Fibroblast of the aortic adventitia (primary cell): ENCODE measurements at regions not wholly inside any gene's neighbourhood (a gene's known extent, or its start where the extent isn't known, plus 50 kb on each side); places are given as distances from the start of the nearest gene placed in this dataset.

Experiments used
- DNase-seq: peaks from one replicate; pipeline ENCODE4 v3.0.0-alpha.2; 2010; ENCODE audit warnings: low read depth
- H3K4me3 ChIP-seq: 2 replicates; pipeline ENCODE4 v1.5.1; 2011; ENCODE audit warnings: low read depth, mild to moderate bottlenecking, control low read depth, low read length, moderate library complexity
- TF ChIP-seq, protein P1 (sequence below): IDR thresholded peaks from 2 replicates; pipeline ENCODE4 v1.5.1; 2011; ENCODE audit warnings: mild to moderate bottlenecking, low read length, control low read depth, inconsistent platforms; ENCODE audit not compliant: insufficient read depth

DNA sequence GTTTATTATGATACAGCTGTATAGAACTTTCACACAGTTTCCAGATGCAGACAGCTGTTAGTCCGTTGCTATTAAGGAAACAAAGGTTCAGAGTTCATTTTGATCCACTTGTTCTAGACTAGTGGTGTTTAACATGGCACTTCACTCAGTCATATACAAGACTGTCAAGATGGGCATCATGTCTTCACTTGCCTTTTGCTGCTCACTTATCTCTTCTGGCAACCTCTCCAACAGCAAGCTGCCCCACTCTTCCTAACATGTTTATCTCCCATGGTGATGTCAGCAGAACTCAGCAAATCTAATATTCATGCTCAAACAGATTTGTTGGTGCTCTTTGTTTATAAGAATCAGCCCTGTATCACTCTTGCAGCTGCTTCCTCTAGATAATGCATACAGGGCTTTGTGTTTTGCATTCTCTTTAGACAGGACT is 236.2 kb upstream of the HAND2 start:
- no peak overlapping the region for H3K4me3 ChIP-seq
- DNase-seq: no peak
- TF ChIP-seq, protein P1, sequence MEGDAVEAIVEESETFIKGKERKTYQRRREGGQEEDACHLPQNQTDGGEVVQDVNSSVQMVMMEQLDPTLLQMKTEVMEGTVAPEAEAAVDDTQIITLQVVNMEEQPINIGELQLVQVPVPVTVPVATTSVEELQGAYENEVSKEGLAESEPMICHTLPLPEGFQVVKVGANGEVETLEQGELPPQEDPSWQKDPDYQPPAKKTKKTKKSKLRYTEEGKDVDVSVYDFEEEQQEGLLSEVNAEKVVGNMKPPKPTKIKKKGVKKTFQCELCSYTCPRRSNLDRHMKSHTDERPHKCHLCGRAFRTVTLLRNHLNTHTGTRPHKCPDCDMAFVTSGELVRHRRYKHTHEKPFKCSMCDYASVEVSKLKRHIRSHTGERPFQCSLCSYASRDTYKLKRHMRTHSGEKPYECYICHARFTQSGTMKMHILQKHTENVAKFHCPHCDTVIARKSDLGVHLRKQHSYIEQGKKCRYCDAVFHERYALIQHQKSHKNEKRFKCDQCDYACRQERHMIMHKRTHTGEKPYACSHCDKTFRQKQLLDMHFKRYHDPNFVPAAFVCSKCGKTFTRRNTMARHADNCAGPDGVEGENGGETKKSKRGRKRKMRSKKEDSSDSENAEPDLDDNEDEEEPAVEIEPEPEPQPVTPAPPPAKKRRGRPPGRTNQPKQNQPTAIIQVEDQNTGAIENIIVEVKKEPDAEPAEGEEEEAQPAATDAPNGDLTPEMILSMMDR: no peak

- TF ChIP-seq, protein P1: no peak
- DNase-seq: no peak
These were observed 235.7 kb upstream of the HAND2 start for GRCh38 chr4:173765751-173766150.

DNA sequence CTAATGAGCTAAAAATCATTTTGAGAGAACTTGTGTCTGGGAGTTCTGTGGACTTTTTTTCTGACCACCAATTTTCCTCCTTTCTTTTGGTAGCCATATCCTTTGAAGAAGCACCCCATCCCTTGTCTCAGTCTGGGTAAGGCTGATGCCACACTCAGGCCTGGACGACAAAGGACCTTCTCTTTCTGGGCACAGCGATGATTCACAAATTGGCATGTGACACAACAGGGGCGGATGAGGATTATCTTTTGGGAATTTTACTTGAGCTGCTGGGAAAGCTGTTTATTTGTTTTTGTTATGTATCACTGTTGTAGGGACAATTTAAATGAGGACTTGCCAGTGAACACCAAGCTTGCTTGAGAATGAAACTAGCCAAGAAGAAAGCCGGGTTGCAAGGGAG is 233.4 kb upstream of the HAND2 start:
- DNase-seq: no peak
- no peak overlapping the region for H3K4me3 ChIP-seq
- TF ChIP-seq, protein P1: no peak

More at GRCh38 chr4:173765751-173766150, 235.7 kb upstream of the HAND2 start:
- no peak overlapping the region for H3K4me3 ChIP-seq

- no peak overlapping the region for H3K4me3 ChIP-seq
- TF ChIP-seq, protein P1: no peak
These were observed 231.9 kb upstream of the HAND2 start for GRCh38 chr4:173761938-173762337.

GRCh38 chr4:173761236-173761635 is 231.2 kb upstream of the HAND2 start:
- TF ChIP-seq, protein P1: no peak
- no peak for DNase-seq
- no peak overlapping the region for H3K4me3 ChIP-seq

More at GRCh38 chr4:173761938-173762337, 231.9 kb upstream of the HAND2 start:
- DNase-seq: no peak

DNA sequence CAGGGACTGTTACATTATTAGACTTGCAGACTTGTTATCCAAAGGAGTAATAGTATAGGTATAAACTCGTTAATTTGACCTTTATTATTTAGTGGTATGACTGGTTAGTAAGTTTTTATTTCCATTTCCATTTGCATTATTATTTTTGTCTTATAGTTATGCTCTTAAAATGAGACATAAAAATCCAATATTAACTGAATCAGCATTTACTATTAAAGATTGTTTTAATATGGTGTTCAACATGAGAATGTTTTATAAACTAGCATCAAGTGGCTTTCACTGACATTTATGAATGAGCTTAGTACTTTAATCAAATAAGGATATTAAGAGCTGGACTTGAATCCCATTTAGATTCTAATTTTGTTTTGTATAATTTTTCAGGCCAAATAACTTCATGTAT is 228.1 kb upstream of the HAND2 start:
- no peak overlapping the region for H3K4me3 ChIP-seq
- TF ChIP-seq, protein P1: no peak
- DNase-seq: no peak

DNA sequence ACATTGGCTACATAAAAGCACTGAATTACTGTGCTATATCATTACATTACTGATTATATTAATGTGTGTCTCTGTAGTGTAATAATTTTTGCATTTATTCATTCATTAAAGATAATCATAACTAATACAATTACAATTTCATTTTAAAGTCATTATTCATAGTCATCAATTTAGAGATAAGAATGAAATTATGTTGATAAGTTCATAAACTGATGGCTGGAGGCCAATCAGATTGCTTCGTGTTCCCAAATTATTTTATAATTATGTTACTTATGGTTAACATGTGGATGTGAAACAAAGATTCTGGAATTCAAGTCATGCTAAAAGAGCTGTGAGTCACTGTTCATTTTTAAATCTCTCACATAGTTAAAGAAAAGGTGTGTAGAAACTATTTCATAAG is 223.4 kb upstream of the HAND2 start:
- TF ChIP-seq, protein P1: no peak
- DNase-seq: no peak
- H3K4me3 ChIP-seq: no peak overlapping the region
